GM11168 (cell line): ENCODE measurements at regions not wholly inside any gene's neighbourhood (a gene's known extent, or its start where the extent isn't known, plus 50 kb on each side); places are given as distances from the start of the nearest gene placed in this dataset.

Source experiments
- in situ Hi-C: fragments of 300-500 bp; cut with MboI; formaldehyde crosslinking; loops from one replicate; pipeline ENCODE4 v1.12.0; 2022; ENCODE audit warnings: low sequenced_read_pairs; ENCODE audit not compliant: unreplicated experiment

GRCh38 chr22:48534395-48534958, 1293.2 kb downstream of the BRD1 start:
- in situ Hi-C loops, result no loop called here

- in situ Hi-C loops, result no loop called here
Observed at GRCh38 chr22:48532986-48533385, 1294.7 kb downstream of the BRD1 start.

DNA sequence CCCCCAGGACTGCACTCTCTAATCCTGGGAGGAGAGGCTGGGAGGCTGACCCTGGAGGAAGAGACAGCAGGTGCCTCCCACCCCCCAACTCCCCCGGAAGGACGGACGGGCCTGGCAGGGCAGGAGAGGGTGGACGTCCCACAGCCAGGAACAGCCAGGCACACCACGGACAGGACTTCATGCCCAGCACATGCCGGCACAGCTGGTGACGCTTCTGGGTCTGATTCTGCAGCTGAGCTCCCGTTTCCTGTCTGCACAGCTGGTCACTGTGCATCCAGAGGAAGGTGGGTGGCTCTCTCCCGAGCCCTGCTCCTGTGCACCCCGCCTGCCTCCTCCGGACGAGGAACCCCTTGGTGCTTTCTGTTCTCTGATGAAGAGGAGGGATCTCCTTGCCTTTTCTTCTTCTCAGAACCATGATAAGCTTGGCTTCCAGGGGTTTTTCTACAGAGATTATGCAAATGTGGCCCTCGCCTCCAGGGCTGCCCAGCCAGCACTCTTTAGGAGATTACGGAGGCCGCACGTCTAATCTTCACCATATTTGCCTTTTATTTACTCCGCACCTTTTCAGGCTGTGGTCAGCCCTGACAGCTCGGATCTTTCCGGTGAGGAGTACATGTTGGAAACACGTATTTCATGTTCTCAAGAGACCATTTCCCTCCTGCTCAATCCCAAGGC, 1295.8 kb downstream of the BRD1 start:
- in situ Hi-C loops, result no loop called here

DNA sequence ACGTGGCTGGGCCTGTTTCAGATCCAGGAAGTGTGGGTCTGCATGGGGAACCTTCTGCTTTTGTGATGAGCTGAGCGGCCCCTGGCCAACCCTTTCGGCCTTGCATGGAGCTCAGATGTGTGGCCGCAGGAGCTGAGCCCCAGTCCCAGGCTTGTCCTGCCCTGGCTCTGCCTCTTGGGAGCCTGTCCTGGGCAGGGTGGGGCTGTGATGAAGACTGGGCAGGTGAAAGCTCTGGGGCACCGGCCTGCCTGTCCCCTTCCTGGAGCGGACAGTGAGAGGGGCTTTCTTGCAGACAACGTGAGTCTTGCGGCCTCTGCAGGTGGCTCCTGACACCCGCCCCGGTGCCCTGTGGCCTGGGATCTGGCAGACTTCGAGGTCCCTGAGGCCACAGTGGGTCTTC, 1296.6 kb downstream of the BRD1 start:
- in situ Hi-C loops, result no loop called here

- in situ Hi-C loops, result no loop called here
Observed at GRCh38 chr22:48530666-48531065, 1297.0 kb downstream of the BRD1 start.

DNA sequence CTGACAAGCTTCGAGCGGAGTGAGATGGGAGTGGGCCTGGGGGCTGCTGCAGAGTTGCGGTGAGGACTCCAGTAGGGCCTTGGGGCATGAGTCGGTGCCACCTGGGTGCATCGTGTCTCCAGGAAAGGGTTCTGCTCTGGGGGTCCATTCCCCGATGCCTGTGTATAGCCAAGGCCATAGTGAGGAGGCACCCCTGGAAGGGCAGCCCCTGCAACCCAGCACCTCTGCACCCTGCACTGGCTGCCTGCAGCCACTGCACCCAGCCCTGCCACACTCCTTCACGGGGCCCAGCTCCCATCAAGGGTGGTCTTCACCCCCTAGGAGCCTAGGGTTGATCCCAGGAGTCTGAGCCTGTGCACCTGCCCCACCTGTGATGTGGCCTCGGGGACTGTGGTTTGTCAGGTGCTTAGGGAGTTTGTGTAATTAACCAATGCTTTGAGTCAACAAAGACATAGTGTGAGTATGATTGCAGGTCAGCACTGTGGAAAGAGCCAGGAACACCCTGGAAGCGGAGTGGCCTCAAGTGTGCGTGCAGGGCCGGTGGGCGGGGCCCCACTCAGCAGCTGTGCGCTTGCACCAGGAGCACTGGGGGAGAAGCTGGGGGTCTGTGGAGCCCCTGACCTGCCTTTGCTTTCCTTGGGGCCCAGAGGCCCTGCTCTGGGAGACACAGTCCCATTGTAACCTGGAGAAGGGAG, 1299.3 kb downstream of the BRD1 start:
- in situ Hi-C loops, result no loop called here

GRCh38 chr22:48523761-48524160, 1303.9 kb downstream of the BRD1 start:
- in situ Hi-C loops, result no loop called here

DNA sequence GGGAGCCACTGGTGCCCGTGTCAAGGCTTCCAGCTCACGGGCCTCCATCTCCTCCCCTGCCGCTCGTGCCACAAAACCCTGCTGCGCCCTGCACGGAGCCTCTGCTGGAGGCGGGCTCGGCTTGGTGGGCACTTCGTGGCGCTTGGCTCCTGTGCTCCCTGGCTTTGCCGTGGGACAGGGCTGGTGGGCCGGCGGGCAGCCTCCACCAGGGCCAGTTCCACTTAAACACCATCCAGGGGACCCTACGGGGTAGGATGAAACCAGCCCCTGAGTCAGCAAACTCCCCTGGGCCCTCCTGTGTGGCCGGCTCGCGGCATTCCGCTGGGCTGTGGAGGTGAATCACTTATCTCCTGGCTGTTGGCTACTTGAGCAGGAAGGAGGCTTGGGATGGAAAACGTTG, 1304.6 kb downstream of the BRD1 start:
- in situ Hi-C loops, result no loop called here

- in situ Hi-C loops, result no loop called here
Observed at GRCh38 chr22:48522271-48522670, 1305.4 kb downstream of the BRD1 start.

DNA sequence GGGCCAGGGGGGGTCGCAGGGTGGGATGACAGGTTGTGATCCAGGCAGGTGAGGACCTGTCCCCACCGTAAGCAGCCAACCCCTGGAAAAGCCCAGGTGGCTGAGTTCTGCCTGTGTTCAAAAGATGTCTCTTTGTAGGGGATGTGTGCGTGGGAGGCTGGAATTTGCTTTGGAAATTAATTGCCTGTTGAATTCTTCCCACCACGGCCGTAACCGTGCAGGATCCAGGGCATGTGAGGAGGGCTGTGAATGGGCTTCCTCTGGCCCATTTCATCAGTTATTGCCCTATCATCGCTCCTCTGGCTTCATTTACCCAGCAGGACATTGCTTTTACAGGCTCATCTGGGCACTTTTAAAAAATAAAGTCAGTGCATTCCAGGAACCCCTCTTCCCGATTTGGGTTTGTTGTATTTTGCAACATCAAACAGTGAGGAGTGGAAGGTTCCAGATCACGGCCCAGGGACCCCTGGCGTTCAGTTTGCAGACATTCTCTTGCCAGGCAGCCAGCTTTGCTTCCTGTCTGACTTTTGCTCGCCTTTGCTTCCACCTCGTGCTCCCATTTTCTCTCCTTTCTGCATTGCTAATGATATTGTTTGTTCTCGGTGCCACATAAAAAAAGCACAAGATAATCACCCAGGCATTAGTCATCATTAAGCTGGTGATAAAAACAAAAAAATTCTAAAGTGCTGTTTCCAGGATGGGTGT, 1306.6 kb downstream of the BRD1 start:
- in situ Hi-C loops, result no loop called here

- in situ Hi-C loops, result no loop called here
Observed at GRCh38 chr22:48520207-48520606, 1307.5 kb downstream of the BRD1 start.

DNA sequence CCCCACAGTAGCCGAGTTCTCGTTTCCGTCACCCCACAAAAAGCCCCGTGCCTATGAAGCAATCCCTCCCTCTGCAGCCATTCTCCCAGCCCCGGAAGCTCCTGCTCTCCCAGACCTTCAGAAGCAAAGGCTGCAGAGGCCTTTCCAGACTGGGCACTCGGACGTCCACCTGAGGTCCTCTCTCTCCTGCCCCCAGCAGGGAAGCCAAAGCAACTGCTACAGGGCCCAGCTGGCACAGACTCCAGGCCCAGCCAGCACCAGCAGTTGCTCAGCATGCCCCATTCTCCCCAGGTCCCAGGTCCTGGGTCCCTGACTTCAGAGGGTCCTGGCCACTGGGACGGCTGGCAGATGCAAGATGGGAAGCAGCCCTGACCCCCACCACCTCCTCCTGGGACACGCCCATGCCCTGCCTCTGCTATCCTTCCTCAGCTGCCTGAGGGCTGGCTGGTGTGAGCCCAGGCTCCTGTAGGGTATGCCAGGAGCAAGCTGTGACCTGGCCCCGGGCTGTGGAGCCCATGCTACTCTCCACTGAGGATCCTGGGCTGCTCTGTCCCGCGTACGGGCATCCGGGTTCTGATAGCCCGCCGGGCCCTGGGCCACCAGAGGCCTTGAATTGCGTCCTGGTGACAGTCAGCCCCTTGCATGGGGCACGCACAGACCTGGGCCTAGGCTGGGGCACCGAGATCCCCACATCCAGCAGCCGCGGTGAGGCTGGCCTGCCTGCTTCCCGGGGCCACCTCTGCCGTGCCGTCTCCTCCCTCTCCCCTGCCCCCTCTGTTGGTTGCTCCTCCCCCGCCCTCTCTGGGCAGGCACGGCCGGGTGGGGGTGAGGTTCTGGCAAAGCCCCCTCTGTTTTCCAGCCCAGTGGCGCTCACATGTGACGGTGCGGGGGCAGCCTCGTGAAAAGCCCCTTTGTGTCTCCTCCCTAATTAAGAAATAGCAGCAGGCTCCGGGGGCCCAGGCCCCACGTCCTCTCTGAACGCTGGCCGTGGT, 1310.3 kb downstream of the BRD1 start:
- in situ Hi-C loops, result no loop called here

GRCh38 chr22:48516571-48516970, 1311.1 kb downstream of the BRD1 start:
- in situ Hi-C loops, result no loop called here

DNA sequence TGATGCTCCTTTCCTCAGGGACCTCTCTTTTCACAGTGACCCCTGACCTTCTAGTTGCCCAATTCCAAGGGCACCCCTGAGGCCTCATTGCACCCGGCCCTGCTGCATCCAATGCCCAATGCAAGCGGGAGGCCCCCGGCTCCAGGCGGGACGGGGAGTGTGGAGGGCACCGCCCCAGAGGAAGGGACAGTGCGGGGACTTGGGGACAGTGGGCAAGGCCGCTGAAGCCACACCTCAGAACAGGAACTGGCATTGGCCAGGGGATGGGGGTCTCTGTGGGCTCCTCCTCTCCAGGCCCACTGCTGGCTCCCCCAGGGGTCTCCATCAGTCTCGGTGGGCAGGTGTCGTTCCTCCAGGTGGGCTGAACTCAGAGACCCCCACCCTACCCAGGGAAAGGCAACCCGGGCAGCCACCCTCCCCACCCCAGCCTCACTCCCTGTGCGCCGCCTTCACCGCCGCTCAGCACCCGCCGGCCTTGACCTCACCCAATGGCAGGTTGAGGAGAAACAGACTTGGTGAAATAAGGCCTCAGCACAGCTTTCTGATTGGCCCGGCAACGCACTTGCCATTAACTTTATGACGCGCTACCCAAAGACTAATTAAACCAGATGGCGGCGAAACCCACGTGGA, 1312.0 kb downstream of the BRD1 start:
- in situ Hi-C loops, result no loop called here

- in situ Hi-C loops, result no loop called here
Observed at GRCh38 chr22:48513929-48514328, 1313.7 kb downstream of the BRD1 start.

DNA sequence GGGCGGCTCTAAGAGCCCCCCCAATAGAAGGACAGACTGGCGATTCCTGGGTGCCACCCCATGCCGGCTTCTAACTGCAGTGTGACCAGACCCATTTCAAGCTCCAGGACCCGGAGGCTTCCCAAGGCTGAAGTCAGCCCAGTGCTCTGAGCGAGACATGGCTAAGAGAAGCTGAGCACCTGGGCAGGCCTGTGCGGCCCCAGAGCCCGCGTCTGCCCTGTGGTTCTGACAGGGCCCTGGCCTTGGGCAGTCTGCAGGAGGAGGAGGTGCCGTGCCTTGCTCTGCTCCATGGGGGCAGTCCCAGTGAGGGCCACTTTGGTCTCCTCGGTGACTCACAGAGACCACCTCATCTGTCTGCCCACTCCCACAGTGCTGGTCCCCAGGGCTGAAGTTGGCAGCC, 1314.2 kb downstream of the BRD1 start:
- in situ Hi-C loops, result no loop called here

DNA sequence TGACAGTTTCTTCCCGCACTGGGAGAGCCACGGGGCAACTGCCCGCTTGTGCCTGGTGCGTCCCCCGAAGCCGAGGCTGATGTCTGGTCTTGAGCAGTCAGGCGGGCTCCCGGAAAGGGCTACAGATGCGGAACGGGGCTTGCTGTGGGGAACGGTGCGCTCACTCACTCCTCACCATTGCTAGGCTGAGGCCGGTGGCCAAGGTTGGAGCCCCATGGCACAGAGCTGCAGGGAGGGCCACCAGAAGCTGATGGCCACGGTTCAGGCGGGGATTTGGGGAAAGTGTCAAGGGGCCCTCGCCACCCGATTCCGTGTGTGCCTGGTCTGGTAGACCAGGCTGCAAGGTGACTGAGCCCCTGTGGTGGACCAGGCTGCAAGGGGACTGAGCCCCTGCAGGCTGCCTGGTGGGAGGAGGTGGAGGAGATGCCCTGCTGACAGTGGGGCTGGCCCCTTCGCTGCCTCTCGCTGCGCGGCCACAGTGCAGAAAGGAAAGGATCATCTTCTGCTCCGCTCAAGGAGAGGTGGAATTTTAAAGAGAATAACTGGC, 1315.8 kb downstream of the BRD1 start:
- in situ Hi-C loops, result no loop called here

DNA sequence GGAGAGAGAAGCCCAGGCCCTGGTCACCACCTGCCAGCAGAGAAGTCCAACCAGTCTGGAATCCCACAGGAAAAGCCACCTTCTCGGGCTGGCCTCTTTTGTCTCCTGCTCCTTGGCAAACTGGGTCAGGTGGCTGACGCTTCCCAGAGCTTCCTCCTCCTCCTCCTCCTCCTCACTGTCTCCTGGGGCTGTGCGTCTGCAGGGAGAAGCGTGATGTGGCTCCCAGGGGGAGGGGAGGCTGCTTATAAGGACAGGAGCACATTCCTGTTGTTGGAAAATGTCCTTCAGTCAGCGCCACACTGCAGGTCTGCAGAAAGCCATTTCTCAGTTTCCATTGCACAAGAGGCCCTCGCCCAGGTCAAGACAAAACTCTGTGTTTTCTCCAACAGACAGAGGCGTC, 1316.5 kb downstream of the BRD1 start:
- in situ Hi-C loops, result no loop called here

DNA sequence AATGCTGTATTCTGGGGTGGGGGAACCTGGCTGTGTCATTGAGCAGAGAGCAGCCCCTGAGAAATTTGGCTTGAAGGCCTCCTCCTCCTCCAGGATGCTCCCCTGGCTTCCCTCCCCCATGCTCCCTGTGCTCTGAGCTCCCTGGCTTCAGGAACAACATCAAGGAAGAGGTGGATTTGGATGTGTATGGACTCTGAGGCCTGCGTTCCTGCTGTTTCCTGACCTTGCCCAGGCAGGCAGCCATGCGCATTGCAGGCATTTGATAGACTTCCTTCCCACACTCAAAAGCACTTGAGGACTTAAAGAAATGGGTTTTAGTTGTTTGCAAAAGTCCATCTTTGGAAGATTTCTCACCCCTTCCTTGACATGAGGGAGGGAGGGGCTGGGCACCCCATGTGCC, 1317.1 kb downstream of the BRD1 start:
- in situ Hi-C loops, result no loop called here
